AG09309 (cell line): ENCODE measurements at regions not wholly inside any gene's neighbourhood (a gene's known extent, or its start where the extent isn't known, plus 50 kb on each side); places are given as distances from the start of the nearest gene placed in this dataset.

Source experiments
- DNase-seq: peaks from one replicate; pipeline ENCODE4 v3.0.0-alpha.2; 2010; ENCODE audit warnings: low read depth
- H3K4me3 ChIP-seq: 2 replicates; pipeline ENCODE4 v1.5.1; 2011; ENCODE audit warnings: mild to moderate bottlenecking, low read depth, low read length, moderate library complexity; ENCODE audit not compliant: control insufficient read depth
- CTCF ChIP-seq: IDR thresholded peaks from 2 replicates; pipeline ENCODE4 v1.5.1; 2011; ENCODE audit warnings: mild to moderate bottlenecking, low read depth, low read length, inconsistent platforms; ENCODE audit not compliant: insufficient read depth, control insufficient read depth; ENCODE audit errors: missing control alignments

DNA sequence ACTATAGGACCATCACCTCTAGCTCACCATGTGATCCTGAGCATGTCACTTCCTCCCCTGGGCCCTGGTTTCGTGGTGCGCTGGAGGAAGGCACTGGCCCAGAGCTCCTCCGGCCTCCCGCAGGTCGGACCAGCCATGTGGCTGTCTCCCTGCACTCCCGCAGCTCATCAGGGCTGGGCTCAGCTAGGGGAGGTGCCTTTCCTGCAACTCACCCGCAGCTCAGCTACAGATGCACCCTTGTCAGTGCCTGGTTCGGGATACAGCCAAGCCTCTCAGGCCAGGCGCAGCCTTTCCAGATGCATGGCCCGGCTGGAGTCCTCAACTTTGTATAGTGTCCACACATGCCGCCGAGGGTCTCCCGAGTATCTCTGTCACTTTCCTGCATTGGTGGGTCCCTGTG is 138.2 kb upstream of the VSTM2B start:
- no peak overlapping the region for H3K4me3 ChIP-seq
- DNase-seq, result no peak
- TF ChIP-seq CTCF, result no peak

DNA sequence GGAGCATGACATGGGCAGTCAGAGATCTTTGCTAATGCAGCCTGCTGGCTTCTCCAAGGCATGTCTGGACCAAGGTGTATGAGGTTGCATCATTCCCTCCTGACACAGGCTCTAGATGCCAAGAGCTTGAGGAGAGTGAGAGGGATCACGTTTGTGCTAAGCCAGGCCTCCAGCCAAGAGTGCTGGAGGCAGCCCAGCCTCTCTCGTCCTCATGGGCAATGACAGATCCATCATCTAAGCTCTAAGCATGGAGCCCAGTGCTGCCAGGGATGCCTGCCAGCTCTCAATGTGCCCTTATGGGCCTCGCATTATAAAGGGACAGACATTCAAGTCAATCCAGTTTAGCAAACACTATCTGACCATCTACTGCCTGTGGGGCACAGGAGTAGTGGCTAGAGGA is 136.3 kb upstream of the VSTM2B start:
- DNase-seq, result no peak
- TF ChIP-seq CTCF, result no peak
- no peak overlapping the region for H3K4me3 ChIP-seq

- DNase-seq, result no peak
- no peak overlapping the region for H3K4me3 ChIP-seq
- no peak for TF ChIP-seq CTCF
Observed at GRCh38 chr19:29390742-29391141, 135.1 kb upstream of the VSTM2B start.

DNA sequence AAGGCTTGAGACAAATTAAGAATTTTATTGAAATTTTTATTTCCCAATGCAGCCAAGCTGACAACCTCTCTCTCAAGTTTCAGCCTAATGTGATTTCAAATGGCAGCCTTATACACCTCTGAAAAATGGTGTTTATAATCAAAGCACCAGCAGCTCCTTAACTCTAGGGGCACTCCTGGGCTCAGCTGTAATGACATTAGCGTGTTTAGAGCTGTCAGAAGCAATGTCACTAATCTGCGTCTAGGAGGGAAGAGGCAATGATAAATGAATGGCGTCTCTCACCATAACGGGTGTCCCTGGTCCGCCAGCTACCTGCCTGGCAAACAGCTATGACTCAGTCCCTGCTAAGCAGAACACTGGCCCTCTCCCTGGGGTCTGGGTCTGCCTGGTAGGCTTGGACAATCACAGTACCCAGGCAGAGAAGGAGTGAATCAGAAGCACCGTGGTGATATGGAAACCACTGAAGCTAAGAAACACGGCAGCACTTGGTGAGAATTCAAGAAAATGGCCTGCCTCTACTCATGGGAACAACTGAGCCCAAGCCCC is 131.8 kb upstream of the VSTM2B start:
- no peak for TF ChIP-seq CTCF
- no peak for DNase-seq
- no peak overlapping the region for H3K4me3 ChIP-seq

- DNase-seq, result no peak
- no peak for TF ChIP-seq CTCF
- no peak overlapping the region for H3K4me3 ChIP-seq
Observed at GRCh38 chr19:29395111-29395733, 130.6 kb upstream of the VSTM2B start.

- no peak for TF ChIP-seq CTCF
- no peak overlapping the region for H3K4me3 ChIP-seq
- no peak for DNase-seq
Observed at GRCh38 chr19:29395734-29396414, 129.9 kb upstream of the VSTM2B start.

DNA sequence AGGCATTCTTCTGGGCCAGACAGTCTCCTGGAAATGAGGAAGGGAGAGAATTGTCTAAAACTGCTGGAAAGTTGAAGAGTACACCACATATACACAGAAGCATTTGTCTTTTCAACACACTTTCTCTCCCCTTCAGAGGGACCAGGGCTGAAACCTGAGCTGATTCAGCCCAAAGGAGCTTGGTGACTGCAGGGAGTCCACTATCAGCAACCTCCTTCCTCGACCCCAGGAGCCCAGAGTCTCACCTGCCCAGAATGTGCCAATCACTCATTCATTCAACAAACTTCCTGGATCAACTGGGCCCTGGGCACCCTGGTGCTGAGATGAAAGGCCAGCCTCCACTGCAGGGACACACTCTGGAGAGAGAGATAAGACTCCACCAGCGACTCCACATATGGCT is 128.9 kb upstream of the VSTM2B start:
- no peak for DNase-seq
- no peak overlapping the region for H3K4me3 ChIP-seq
- no peak for TF ChIP-seq CTCF
